ENCODE measurements at regions not wholly inside any gene's neighbourhood (a gene's known extent, or its start where the extent isn't known, plus 50 kb on each side); places are given as distances from the start of the nearest gene placed in this dataset.
A peak's percentile ranks its signal among the peaks of the same experiment; 100 is the strongest.
"Not testable (repeated sequence)": the region's sequence is repeated elsewhere in the genome, so short reads cannot be mapped to it uniquely, and the experiment has no call there.

- ATAC-seq (no peak), DNase-seq (ENCODE audit: low spot score) (no peak)
Measured at GRCh38 chr3:74145277-74145676, 469.2 kb downstream of the CNTN3 start.

DNA sequence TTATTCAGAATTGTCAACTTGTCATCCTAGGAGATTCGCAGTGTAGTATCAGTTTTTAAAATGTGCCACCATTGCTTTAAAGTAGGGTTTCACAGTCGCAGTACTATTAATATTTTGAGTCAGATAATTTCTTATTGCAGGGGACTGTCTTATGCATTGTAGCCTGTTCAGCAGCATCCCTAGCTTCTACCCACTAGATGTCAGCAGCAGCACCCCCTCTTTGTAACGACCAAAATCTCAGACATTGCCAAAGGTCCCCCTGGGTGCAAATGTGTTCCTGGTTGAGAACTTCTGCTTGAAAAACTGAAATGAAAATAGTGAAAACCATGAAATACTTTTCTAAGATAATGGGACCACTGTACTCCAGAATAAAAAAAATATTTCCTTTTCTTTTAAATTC lies 474.8 kb downstream of the CNTN3 start:
- ATAC-seq (peak; percentile 44), DNase-seq (ENCODE audit: low spot score) (no peak)

- DNase-seq (ENCODE audit: low spot score) (no peak), ATAC-seq (no peak)
Measured at GRCh38 chr3:74137790-74138189, 476.7 kb downstream of the CNTN3 start.

DNA sequence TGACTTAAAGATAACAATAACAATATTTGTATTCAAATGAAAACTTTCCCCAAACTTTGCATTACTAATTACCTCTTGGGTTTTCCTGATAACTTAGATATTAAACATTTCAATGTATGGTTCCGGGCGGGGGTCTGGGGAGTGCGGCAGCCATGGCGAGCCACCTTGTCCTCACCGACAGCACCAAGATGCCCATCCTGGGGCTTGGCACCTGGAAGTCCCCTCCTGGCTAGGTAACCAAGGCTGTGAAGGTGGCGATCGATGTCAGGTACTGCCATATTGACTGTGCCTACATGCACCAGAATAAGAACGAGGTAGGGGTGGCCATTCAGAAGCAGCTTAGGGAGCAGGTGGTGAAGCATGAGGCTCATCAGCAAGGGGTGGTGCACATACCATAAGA lies 478.7 kb downstream of the CNTN3 start:
- no peak for DNase-seq (ENCODE audit: low spot score)
- no peak for ATAC-seq

- DNase-seq (ENCODE audit: low spot score), result no peak
- ATAC-seq, result no peak
Measured at GRCh38 chr3:74134831-74135230, 479.6 kb downstream of the CNTN3 start.

GRCh38 chr3:74131546-74132328 lies 482.7 kb downstream of the CNTN3 start:
- ATAC-seq, result not testable (repeated sequence)

GRCh38 chr3:74129611-74130010 lies 484.8 kb downstream of the CNTN3 start:
- no peak for DNase-seq (ENCODE audit: low spot score)
- no peak for ATAC-seq

More at GRCh38 chr3:74131546-74132328, 482.7 kb downstream of the CNTN3 start:
- not testable (repeated sequence) for DNase-seq (ENCODE audit: low spot score)

GRCh38 chr3:74129056-74129455 lies 485.4 kb downstream of the CNTN3 start:
- DNase-seq (ENCODE audit: low spot score) (no peak), ATAC-seq (no peak)

- ATAC-seq (no peak), DNase-seq (ENCODE audit: low spot score) (no peak)
Measured at GRCh38 chr3:74127256-74127655, 487.2 kb downstream of the CNTN3 start.

DNA sequence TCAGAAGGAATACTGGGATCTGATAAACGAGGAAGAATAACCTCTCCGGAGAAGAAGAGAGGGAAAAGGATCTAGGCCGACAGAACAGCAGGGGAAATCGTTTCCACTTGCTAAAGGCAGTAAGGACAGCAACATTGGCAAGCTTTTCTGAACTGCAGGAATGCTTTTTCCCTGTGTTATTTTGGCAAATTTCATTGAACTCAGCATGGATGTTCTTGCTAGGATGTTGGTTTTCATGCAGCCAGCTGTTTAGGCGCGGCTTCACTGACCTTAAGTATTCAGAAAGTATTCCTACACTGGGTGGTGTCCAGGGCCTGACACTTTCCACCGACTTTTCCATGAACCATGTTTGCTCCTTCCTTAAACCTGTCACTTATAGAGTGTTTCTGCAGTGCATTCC lies 489.7 kb downstream of the CNTN3 start:
- DNase-seq (ENCODE audit: low spot score), result no peak
- ATAC-seq, result no peak

DNA sequence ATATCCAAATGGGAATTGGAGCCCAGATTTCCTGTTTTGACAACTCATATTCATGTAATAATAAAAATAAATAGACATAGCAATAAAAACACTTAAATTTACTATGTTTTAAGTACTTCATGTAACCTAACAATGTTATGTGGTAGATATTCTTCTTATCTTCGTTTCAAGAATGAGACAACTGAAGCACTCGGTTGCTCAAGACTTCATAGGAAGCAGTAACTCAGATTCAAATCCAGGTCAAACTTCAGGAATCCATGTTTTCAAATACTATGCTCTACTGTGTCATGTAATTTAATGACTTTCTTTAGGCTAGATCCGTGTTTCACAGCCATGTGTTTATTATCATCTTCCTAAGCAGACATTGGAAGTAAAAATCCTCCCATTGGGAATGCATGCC lies 492.2 kb downstream of the CNTN3 start:
- no peak for ATAC-seq
- DNase-seq (ENCODE audit: low spot score), result no peak

DNA sequence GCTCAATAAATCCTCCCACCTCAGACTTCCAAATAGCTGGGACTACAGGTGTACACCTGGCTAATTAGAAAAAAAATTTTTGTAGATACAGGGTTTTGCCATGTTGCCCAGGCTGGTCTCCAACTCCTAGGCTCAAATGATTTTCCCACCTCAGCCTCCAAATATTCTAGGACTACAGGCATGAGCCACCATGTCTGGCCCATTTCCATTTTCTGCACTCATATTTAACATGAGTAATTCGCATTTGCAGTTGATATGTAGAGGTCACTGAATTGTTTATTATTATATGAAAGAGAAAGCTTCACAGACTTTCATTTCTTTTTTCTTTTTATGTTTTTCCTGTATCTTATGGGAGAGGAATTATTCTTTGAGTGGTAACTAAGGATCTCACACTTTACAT lies 492.7 kb downstream of the CNTN3 start:
- ATAC-seq, result no peak
- DNase-seq (ENCODE audit: low spot score), result no peak

DNA sequence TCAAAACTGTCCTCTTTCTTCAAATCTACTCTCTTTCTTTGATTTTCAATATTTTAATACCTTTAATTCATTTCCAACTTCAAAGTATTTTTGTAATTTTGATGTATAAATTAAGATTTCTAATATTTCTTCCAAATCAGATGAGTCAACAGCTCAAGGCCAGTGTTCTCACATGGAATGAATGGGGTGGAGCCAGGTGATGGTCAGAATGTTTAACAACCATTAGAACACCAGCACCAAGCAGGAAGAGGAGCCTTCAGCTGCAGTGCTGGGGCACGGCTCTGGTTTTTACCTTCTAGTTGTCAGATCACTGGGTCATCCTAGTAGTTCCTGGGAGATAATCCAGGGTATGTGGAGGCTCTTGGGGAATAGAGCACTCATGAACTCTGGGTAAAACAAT lies 494.5 kb upstream of the PDZRN3 start:
- no peak for DNase-seq (ENCODE audit: low spot score)
- no peak for ATAC-seq

DNA sequence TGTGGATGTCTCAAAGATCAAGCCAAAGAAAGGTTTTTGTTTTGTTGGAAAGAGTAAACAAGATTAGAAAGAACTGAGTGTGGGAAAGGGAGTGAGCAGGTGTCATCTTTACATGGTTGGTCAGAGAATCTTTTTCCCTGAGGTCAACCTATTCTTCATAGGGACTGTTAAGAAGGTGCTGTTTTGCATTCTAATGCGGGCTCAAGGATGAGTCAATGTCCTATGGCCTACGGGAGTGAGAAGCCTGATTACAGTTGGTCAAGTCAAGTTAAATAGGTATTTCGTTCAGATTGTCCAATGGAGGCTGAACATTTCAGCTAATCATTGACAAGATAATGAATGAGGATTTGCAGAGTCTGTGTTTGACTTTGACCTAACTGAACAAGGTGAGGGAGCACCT lies 491.2 kb upstream of the PDZRN3 start:
- DNase-seq (ENCODE audit: low spot score) (no peak), ATAC-seq (no peak)

DNA sequence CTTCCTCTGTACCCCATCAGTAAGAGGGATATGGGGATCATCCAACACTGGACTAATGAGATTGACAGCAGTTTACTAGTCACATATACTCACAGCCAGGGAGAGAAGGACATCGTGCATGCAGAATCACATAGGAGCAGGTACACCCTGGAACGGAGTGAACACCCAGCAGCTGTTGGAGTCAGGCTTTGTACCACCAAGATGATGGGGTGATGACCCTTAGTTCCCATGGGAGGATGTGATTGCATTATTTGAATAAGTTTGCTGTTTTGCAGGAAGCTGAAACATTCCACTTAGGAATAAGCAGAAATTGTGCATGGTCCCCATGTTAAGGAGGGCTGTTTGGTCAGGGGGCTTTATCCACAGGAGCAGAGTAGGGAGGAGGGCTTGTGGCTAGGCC lies 482.7 kb upstream of the PDZRN3 start:
- no peak for ATAC-seq
- no peak for DNase-seq (ENCODE audit: low spot score)

DNA sequence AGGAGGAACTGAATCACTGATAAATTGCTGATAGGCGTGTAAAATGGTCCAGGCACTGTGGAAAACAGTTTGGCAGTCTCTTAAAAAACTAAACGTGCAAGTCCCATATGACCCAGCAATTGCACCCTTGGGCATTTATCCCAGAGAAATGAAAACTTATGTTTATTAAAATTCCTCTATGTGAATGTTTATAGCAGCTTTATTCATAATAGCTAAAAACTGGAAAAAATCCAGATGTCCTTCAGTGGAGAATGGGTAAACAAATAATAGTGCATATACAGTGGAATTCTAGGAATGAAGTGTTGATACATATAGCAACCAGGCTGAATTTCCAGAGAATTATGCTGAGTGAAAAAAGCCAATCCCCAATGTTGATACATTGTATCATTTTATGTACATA lies 482.2 kb upstream of the PDZRN3 start:
- DNase-seq (ENCODE audit: low spot score) (no peak), ATAC-seq (no peak)

- DNase-seq (ENCODE audit: low spot score), result no peak
- ATAC-seq, result no peak
Measured at GRCh38 chr3:74091204-74091603, 466.5 kb upstream of the PDZRN3 start.

DNA sequence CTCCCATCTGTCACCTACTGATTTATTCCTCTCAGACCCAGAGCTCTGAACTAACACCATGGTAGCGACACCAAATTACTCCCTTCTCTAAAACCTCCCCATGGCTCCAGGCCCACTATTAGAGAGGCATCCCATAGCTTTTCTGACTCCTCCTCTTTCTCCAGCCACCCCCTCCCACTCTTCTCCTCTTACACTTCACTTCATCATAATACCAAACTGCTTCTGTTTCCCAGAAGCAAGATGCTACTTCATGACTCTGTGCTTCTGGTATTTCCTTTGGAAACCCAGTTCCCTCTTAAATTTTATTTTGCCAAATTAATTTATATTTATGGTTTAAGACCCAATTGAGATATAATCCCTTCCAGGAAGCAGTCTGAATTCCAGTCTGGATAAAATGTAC lies 465.1 kb upstream of the PDZRN3 start:
- ATAC-seq, result no peak
- DNase-seq (ENCODE audit: low spot score), result no peak

DNA sequence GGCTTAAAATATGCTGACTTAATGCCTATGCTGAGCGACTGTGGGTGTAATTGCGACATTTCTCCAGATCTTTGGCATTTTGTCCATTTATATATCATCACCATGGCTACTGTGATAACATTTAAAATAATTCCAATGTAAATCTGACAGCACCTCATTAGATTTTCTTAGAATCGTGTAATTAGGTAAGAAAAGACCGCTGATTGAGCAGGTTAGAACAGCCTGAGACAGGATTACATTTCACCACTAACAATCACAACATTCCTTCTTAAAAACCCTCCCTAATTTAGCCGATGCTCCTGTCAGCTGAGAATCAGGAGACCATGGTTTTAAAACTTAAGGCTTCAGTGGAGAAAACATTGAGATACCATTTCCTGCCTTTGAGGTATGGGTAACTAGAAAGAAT lies 455.3 kb upstream of the PDZRN3 start:
- no peak for DNase-seq (ENCODE audit: low spot score)
- ATAC-seq, result no peak

- DNase-seq (ENCODE audit: low spot score) (no peak), ATAC-seq (no peak)
Measured at GRCh38 chr3:74075241-74075640, 450.5 kb upstream of the PDZRN3 start.

- ATAC-seq (no peak), DNase-seq (ENCODE audit: low spot score) (no peak)
Measured at GRCh38 chr3:74074700-74075099, 450.0 kb upstream of the PDZRN3 start.

GRCh38 chr3:74067296-74067695 lies 442.6 kb upstream of the PDZRN3 start:
- peak; percentile 81 for DNase-seq (ENCODE audit: low spot score)
- peak; percentile 82 for ATAC-seq

DNA sequence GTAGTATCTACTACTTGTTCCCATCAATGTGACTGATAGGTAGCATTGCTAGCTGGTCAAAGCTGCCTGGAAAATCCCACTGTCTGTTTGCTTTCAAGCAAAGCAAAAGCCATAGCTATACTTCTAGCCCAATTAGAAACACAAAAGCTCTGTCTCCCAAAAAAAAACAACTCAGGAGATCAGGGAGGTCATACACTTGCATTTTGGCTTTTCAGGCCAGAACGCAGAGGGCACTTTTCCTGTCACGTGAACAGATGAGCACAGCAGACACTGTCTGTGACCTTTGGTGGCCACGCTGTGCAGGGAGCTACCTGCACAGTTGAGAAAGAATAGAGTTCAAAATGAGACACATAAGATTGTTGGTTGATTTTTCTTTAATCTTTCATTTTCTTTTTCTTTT lies 441.7 kb upstream of the PDZRN3 start:
- peak; percentile 95 for ATAC-seq

More for the DNA sequence above, 441.7 kb upstream of the PDZRN3 start:
- DNase-seq (ENCODE audit: low spot score), result peak; percentile 87

Data from left lobe of liver (tissue), 2 donors.